Renal cortex interstitium (tissue), 11 donors: ENCODE measurements at regions not wholly inside any gene's neighbourhood (a gene's known extent, or its start where the extent isn't known, plus 50 kb on each side); places are given as distances from the start of the nearest gene placed in this dataset.
"Not testable (repeated sequence)": the region's sequence is repeated elsewhere in the genome, so short reads cannot be mapped to it uniquely, and the experiment has no call there.

Source experiments
- DNase-seq, 11 donors: peaks; one replicate each; pipeline ENCODE4 v3.0.0-alpha.2; 2013; ENCODE audit warnings: low read depth in 9 of 11, low spot score in 4 of 11; ENCODE audit errors: extremely low read depth in 1 of 11

DNA sequence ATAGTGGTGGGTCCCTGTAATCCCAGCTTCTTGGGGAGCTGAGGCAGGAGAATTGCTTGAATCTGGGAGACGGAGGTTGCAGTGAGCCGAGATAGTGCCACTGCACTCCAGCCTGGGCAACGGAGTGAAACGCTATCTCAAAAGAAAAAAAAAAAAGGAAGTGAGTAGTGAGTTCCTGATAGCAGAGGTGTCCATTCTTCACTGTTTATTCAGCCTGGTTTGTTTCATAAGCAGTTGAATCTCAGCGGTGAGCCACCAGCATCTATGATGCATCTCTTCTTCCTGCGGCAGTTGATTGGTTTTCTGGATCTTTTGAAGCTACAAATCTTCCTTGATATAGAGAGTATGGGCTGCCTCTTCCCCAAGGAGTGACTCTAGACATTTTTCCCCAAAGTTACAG lies 316.1 kb upstream of the MTPN start:
- DNase-seq: no peak

DNA sequence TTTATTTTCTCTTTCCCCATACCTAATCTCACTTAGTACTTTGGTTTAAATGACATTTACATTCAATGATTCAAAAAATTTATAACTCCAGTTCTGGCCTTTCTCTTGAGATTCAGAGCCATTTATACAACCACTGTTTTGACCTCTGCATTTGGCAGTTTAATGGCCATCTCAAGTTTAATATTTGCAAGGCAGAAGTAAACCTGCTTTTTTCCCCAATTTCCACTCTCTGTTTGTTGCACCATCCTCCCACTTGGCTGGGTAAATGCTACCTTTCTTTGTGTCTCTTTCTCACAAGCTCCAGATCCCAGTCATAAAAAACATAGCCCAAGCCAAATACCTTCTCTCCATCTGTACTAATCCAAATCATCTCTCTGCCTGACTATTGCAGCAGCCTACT lies 315.2 kb upstream of the MTPN start:
- DNase-seq: no peak

DNA sequence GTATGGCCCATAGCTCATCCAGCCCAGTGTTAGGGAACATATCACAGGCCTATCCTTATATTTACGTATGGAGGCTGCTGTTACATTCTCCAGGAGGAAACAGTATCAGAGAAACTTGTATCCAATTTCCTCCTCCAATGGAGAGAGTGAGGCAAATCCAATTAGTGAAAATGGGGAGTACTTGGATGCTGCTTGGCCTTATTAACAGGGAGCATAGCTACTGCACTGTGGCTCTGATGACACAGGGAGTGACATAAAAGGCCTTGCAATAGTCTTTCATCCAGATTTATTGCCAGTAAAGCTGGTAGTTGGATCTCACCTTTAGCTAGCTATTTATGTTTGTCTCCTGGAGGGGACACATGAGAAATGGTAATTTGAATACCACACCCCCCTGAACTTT lies 313.2 kb upstream of the MTPN start:
- peak; percentile 3 to 55 (median 22) for DNase-seq

DNA sequence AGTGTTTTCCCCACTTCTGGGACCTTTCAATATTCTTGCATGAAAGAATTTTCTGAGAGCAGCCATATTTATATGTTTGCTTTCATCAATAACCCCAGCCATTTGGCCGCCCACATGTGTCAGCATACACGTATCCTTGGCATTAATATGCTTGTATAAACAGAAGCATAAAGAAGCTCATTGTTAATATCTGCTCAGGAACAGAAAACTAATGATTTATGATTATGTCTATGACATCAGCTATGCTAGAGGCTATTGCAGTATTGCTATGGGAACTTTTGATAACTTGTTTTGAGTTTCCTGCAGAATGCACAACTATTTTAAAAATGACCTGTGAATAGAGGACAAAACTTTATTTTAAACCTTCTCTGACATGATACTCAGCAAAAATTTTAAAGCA lies 300.9 kb upstream of the MTPN start:
- no peak for DNase-seq

DNA sequence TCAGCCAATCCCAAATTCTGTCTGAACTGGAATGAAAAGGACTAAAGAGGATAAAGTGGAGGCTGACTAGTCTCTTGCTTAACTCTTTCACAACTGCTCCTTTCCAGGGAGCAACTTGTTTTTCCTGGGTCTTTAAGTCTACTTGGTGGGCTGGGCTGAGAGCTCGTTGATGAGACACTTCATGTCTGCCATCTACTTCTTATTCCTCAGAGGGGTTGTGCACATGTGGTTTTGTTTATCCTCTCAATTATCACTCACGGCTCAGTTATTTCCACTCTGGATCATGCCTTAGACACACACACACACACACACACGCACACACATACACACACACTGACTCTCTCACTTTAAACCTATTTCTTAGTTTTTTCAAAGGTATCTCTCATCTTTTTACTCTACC lies 298.6 kb upstream of the MTPN start:
- no peak for DNase-seq

DNA sequence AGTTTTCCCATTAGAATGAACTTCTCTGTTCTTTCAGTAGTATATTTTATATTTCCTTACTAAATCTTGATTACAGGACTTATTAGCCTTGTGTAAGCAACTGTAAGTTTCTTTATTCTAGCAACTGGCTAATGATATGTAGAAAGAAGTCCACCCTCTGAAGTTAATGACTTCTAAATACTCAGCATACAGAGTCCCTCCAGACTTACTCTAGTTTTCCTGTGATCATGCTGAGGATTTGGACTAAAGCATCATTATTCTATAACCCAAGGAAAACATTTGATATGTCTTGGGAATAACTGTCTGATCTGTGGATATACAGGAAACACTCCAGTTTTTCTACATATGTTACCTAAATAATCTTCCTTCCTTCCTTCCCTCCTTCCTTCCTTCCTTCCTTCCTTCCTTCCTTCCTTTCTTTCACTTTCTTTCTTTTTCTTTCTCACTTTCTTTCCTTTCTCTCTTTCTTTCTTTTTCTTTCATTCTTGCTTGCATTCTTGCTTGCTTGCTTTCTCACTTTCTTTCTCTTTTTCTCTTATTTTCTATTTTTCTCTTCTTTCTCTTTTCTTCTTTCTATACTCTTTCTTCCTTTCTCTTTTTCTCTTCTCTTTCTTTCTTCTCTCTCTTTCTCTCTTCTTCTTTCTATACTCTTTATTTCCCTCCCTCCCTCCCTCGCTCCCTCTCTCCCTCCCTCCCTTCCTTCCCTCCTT lies 297.6 kb upstream of the MTPN start:
- DNase-seq: no peak

DNA sequence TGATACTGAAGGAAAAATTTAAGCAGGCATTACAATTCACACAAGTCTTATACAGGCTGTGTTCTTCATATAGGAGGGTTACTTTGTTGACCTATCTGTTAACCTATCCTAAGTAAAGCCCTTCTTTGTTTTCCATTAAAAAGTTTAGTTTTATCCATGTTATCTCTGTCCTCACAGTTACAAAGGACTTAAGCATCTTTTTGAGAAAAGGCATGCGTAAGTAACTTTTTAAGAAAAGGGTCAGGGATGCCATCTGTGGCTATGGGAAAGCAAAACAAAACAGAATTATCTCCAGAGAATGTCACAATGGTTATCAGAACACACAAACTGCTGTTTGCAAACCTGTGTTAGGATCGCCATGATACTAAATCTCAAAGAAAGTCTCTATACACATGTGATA lies 295.8 kb upstream of the MTPN start:
- DNase-seq: no peak

DNA sequence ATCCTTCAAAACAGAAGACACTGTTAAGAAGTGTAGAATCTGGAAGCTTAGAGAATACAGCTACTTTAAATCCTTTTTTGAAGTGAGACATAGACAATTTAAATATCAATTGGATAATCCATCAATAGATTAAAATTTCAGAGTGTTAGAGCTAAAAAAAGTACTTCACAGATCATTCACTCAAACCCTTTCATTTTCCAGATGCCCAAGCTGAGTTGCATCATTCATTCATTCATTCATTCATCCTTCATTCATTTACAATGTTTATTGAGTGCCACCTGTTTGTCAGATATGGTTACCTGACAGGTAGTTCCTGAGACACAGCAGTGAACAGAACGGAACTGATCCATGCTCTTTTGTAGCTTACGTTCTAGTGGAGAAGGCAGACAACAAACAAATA lies 290.7 kb upstream of the MTPN start:
- DNase-seq: no peak

DNA sequence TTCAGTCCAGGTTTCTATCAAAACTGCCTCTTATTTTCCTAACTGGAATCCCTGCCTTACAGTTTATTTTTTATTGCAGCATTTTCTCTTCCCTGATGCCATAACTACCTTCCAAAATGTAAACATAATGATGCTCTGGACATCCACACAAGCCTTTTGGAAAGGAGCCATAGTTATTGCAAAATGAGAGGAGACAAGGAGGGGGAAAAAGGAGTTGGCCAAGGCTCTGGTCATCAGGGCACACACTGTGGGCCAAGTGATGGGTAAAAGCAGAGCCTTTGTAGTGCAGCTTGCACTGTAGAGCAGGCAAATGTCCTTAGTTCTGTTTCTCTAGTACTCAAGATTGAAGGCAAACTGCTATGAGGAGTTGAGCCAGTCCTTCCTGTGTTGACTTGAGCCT lies 289.3 kb upstream of the MTPN start:
- no peak for DNase-seq

DNA sequence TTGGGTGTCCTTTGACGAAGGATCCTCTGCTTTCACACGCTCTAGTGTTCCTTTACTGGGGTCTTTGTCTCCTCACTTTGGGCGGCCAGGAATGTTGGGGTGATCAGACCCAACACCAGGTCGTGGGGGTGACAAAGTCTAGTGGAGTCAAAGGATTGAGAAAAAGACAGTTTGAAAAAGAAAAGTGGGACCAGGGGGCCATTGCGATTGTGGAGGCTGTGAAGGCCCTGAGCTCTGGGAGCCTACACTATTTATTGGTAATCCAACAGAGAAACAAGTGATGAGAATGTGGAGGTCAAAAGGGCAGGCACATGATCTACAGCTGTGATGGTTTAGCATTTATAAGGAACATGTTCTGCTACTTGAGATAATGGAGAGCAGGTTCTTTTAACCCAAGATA lies 287.1 kb upstream of the MTPN start:
- not testable (repeated sequence) for DNase-seq

DNA sequence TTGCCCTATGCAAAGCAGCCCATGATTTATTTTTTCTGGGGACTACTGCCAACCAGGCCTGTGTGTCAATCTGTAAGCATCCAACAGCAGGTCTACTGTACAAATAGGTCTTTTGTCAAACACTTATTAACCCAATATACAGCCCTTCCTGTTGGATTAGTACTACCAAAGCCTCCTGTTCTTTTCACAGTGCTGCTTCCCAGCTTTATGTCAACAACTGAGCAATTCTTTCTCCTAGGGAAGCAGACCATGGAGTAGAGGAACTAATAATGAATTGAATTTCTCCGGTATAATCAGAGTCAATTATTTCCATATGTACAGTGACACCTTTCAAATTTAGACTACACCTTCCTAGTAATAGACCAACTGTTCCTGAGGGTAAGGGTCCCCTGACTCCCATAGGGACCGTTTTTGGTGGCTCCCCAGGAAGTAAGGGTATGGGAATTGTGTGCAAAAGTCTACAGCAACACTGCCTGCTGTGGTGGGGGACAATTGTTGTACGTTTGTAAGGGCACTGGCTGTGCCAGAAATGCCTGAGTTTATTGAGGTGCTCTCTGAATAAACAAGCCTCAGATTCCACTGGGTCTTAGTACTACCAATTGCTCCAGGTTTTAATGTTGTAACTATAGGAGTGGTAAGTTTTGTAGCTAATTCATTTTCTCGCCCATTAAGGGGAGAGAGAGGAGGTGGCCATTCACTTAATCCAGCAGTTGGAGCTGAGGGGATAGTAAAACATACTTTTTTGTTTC lies 286.1 kb upstream of the MTPN start:
- not testable (repeated sequence) for DNase-seq

DNA sequence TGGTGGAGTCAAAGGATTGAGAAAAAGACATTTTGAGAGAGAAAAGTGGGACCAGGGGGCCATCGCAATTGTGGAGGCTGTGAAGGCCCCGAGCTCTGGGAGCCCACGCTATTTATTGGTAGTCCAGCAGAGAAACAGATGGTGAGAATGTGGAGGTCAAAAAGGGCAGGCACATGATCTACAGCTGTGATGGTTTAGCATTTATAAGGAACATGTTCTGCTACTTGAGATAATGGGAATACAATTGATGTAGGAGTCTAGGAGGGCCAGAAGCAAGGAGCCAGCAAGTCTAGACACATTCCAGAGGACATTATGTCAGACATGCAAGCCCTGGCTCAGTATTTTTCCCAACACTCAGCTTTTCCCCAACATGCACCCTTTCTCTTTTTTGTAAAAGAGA lies 283.4 kb upstream of the MTPN start:
- not testable (repeated sequence) for DNase-seq

DNA sequence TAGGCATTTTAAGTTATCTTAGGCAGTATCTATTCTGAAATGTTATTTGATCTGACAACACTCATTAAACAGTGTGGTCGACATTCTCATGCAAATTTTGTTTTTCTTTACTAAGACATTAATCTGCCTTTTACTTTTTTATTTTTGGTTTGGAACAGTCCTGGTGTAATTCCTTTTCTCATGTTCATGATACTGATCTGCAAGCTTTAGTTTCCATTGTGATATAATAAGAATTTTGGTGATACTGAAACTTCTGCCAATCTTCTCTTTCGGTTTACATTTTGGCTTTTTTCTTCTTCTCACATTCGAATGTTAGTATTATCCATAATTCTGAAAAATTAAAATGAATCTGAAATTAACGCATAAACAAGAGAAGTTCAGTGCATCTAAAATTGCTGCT lies 281.9 kb upstream of the MTPN start:
- no peak for DNase-seq

DNA sequence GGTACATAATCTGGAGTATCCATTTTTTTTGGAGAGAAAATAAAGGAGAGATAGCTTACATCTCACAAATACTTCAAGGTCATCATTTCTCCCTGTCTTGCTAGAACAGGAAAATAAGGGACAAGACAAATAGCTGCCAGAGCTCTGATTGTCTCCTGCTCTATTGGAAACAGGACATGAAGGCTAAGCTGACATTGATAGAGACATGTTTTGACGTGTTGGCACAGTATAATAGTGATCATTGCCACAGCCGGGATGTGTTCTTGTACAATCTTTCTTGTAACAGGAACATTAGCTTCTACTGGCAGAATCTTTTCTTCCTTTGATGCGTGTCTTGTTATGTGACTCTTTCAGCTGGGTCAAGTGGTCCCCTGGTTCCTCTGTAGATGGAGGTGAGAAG lies 279.3 kb upstream of the MTPN start:
- no peak for DNase-seq

DNA sequence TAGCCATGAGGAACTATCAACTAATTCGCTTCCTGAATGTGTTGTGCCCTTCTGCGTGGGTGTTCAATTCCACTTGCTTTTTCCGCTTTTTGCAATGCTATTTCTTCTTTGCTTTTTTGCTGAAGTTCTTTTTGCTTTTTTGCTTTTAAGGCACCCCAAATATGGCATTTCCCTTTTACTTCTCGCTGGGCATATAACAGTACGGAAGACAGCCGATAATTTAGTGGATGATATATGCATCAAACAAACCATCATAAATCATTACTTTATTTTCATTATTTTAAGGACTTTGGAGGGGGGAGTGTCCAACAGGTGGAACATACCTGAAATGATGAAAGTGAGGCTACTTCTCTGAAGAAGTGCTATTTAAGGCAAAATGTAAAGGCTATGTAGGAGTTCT lies 277.0 kb upstream of the MTPN start:
- DNase-seq: no peak

DNA sequence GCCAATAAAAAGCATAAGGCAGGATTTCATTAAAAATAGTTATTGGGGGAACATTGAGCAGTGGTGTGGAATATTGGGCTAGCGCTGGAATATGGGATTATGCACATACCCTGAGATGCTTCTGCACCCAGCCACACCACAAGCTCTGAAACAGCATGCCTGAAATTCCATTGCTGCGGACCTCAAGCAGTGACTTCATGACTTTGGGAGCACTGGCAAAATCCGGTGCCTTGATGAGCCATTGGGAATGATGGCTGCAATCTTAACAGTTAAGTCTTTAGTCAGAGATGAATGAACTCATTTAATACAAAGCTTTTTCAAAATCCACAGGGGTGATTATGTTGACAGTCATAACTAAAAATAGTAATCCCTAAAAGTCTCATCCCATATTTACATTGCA lies 274.7 kb upstream of the MTPN start:
- DNase-seq: no peak

DNA sequence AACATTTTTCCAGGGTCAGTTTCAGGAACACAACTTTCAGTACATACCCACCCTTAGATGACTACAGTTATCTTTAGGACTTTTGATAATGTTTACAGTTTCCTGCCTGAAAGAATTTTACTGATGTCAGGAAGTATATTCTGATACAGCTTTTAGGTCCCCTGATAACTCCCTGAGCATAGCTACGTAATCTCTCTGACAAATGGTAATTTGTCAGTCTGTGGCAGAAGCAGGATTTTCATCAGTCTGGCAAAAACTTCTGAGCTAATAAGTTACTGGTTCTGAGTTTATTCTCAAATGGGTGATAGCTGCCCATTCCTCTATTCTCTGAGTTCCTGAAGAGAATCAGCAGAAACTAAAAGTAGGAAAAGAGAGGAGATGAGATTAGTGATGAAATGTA lies 270.1 kb upstream of the MTPN start:
- DNase-seq: no peak

DNA sequence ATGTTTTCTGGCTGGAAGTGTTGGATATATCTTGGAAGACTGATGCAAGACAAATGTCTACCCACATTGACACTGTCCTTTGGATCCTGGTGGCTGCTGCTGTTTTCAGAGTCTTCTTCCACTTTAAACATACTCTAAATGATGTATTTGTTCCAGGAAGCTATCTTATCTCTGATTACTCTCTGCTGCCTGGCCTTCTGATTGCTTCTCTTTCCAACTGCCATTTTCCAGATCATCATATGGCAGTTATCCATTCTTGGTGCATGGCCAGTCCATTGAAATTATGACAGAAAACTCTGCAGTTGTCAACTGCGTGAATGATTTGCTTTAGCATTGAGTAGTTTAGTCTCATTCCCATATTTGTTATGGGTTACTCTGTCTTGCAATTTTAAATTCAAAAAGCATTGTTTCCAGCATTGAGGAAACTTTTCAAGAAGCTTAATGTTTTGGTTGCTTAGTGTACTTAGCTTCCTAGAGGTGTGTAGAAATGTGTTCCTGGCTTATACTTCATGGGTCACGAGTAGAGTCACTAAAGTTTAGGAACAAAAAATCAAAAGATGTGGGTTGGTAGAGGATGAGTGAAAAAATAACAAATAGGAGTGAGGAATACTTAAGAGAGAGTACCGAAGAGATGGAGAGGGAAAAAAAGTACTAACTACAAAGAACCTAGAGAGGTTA lies 268.3 kb upstream of the MTPN start:
- DNase-seq: no peak

DNA sequence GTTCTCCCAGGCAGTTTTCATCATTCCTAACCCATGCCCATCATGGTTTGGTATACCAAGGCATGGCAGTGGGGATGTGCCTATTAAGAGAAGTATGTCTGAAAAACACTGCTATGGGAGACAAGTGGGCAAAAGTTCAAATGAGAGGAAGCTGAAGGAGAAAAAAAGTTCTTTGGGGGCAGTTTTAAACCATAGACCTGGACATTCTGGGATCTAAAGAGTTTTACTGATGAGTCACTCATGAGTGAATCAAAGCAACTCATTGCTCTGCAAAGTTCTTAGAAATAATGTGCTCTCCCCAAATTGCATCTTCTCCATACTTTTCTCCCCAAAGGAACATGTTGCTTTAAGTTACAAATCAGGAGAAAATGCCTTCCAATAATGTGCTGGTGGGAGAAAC lies 256.9 kb upstream of the MTPN start:
- no peak for DNase-seq

DNA sequence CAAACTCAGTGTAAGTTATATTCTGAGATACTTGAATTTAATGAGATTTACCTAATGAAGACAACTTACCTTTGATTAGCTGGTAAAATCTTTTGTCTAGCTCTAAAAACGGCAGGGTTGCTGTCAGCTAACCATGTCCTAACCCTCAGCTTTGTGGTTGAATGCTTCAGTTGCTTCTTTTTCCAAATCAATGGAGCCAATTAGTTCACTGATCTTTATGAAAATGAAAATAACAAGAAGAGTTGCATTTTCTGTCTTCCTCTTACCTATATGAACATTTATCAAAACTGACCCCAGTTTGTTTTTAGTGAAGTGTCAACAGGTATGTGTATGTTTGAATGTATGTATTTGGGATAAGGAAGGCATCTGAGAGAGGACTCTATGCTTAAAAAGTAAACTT lies 253.1 kb upstream of the MTPN start:
- no peak for DNase-seq

DNA sequence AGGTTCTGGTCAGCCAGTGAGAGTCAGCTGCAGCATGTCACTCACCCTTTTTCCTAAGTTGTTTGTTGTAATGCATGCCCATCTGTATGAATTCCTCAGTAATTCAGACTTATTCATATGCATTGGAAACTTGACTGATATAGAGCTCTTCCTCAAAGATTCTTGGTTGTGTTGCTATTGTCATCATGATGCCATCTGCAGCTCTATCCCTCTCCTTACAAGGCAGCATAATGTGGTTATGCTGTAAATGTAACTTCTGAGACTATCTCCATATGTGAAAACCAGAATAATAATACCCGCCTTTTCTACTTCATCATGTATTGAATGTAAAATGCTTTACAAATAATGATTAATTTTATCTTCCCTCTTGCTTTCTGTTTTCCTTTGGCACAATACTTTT lies 252.6 kb upstream of the MTPN start:
- no peak for DNase-seq
